Right lobe of liver (tissue), 4 donors: ENCODE measurements at regions not wholly inside any gene's neighbourhood (a gene's known extent, or its start where the extent isn't known, plus 50 kb on each side); places are given as distances from the start of the nearest gene placed in this dataset.

Experiments
- POLR2A ChIP-seq: fragments of 450-650 bp; IDR thresholded peaks from one replicate; pipeline ENCODE4 v1.6.1; 2017; ENCODE audit warnings: antibody characterized with exemption, mild to moderate bottlenecking
- TF ChIP-seq, protein P1 (sequence below), 4 donors: fragments of 200-600 bp in 3 of 4; fragments of 450-650 bp in 1 of 4; IDR thresholded peaks; one replicate each; pipeline versions ENCODE4 v1.5.1 to v1.8.0; 2016 to 2022; ENCODE audit warnings: antibody characterized with exemption in 4 of 4, mild to moderate bottlenecking in 2 of 4
- donor health status: DM: no; HTN: no; CAD: no.
- donor health status: DM: no; HTN: no; CAD: no.
- donor health status: DM: no; HTN: yes; CAD: no.

DNA sequence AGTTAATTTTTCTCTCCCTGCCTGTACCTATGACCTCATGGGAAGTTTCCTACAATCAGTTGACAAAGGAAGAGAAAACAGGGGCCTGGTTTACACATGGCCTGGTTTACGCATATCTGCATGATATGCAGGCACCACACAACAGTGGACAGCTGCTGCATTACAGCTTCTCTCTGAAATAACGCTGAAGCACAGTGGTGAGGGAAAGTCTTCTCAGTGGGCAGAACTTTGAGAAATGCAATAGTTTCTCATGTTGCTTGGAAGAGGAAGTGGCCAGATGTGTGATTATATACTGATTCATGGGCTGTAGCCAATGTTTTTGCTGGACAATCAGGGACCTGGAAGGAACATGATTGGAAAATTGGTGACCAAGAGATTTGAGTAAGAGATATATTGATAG, 324.1 kb upstream of the GOT2 start:
- TF ChIP-seq, protein P1, sequence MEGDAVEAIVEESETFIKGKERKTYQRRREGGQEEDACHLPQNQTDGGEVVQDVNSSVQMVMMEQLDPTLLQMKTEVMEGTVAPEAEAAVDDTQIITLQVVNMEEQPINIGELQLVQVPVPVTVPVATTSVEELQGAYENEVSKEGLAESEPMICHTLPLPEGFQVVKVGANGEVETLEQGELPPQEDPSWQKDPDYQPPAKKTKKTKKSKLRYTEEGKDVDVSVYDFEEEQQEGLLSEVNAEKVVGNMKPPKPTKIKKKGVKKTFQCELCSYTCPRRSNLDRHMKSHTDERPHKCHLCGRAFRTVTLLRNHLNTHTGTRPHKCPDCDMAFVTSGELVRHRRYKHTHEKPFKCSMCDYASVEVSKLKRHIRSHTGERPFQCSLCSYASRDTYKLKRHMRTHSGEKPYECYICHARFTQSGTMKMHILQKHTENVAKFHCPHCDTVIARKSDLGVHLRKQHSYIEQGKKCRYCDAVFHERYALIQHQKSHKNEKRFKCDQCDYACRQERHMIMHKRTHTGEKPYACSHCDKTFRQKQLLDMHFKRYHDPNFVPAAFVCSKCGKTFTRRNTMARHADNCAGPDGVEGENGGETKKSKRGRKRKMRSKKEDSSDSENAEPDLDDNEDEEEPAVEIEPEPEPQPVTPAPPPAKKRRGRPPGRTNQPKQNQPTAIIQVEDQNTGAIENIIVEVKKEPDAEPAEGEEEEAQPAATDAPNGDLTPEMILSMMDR (IDR thresholded peaks at IDR 0.05) = no peak
- TF ChIP-seq POLR2A = no peak
